ENCODE measurements at regions not wholly inside any gene's neighbourhood (a gene's known extent, or its start where the extent isn't known, plus 50 kb on each side); places are given as distances from the start of the nearest gene placed in this dataset.

- Mint-ChIP-seq H3K27me3 (ENCODE audit: low read depth) (no peaks in the 10 kb centered on the region; the same call in 1 of the 2 replicates), H3K4me3 (no peak overlapping the region), H3K9me3 (peaks cover 6 to 7% of the 10 kb centered on the region in 2 experiments; a peak in 4 of 5 replicates), H3K36me3 (ENCODE audit: insufficient read depth in 1 of 3, low read depth in 3 of 3) (peaks cover 0 to 22% (median 0%) of the 10 kb centered on the region in 3 experiments; a peak in 3 of 7 replicates), H3K27ac (no peak overlapping the region), H3K4me1 (peaks cover 24 to 32% of the 10 kb centered on the region in 2 experiments)
- Histone ChIP-seq H4K91ac (ENCODE audit: insufficient read length, low read depth, low read length) (no peak overlapping the region), H3K56ac (ENCODE audit: insufficient read length, low read depth, low read length) (no peak overlapping the region), H4K5ac (ENCODE audit: insufficient read length, low read depth, low read length) (no peak overlapping the region), H2BK20ac (ENCODE audit: low read depth, low read length, poor library complexity, severe bottlenecking) (no peak overlapping the region), H3K4me2 (ENCODE audit: insufficient read depth, insufficient read length, low read length) (no peak overlapping the region), H4K20me1 (ENCODE audit: control insufficient read depth, insufficient read depth, insufficient read length) (no peaks in the 10 kb centered on the region), H3K79me1 (ENCODE audit: insufficient read depth, low read depth, low read length, poor library complexity, severe bottlenecking) (no peaks in the 10 kb centered on the region), H2AFZ (ENCODE audit: low read length) (no peak overlapping the region), H3K27ac (ENCODE audit: insufficient read length, low read depth, low read length) (no peak overlapping the region), H3K79me2 (ENCODE audit: insufficient read depth, low read length) (no peaks in the 10 kb centered on the region), H3K27me3 (ENCODE audit: insufficient read depth, low read length) (no peaks in the 10 kb centered on the region), H3K4me1 (ENCODE audit: insufficient read depth, low read length) (no peaks in the 10 kb centered on the region; the same call in 1 of the 2 replicates), H3K23ac (ENCODE audit: insufficient read length, low read depth, low read length) (no peak overlapping the region), H2AK5ac (ENCODE audit: insufficient read length, low read length) (no peak overlapping the region), H4K8ac (replicated peaks; ENCODE audit: insufficient read length, low read depth, low read length) (no peak overlapping the region), H2BK120ac (ENCODE audit: low read depth, low read length, poor library complexity, severe bottlenecking) (no peak overlapping the region), H3K9ac (ENCODE audit: extremely low read depth, insufficient read length, low read length) (no peak overlapping the region), H3K23me2 (ENCODE audit: insufficient read length, low read depth, low read length, poor library complexity, severe bottlenecking) (no peaks in the 10 kb centered on the region), H3T11ph (ENCODE audit: low read length) (no peak overlapping the region), H3K4ac (ENCODE audit: low read depth, low read length) (no peak overlapping the region), H2BK12ac (ENCODE audit: insufficient read length, low read depth, low read length) (no peak overlapping the region), H2BK15ac (ENCODE audit: low read depth, low read length) (no peak overlapping the region), H3K18ac (ENCODE audit: insufficient read length, low read depth, low read length) (no peak overlapping the region), H3K9me3 (ENCODE audit: control insufficient read depth, low read depth, low read length) (no peaks in the 10 kb centered on the region), H2BK5ac (ENCODE audit: insufficient read length, low read length) (no peak overlapping the region), H3K14ac (ENCODE audit: insufficient read depth, low read length) (no peak overlapping the region)
- TF ChIP-seq CTCF (conservative IDR thresholded peaks at IDR 0.05) = no peak
- DNase-seq = no peak
Measured at GRCh38 chr13:94778585-94778984, 66.2 kb upstream of the SOX21 start.

Data from H9 (cell line).